ENCODE measurements at regions not wholly inside any gene's neighbourhood (a gene's known extent, or its start where the extent isn't known, plus 50 kb on each side); places are given as distances from the start of the nearest gene placed in this dataset.

GRCh38 chr9:87340391-87340790 lies 157.3 kb upstream of the DAPK1 start:
- H3K4me3 ChIP-seq (ENCODE audit: low read depth, low read length): no peak overlapping the region
- in situ Hi-C loops (cut with HindIII; ENCODE audit: low sequenced_read_pairs): no loop called here
- TF ChIP-seq CTCF (IDR thresholded peaks at IDR 0.05; ENCODE audit: low read depth, low read length, missing control alignments): no peak
- DNase-seq (ENCODE audit: low read depth): no peak

DNA sequence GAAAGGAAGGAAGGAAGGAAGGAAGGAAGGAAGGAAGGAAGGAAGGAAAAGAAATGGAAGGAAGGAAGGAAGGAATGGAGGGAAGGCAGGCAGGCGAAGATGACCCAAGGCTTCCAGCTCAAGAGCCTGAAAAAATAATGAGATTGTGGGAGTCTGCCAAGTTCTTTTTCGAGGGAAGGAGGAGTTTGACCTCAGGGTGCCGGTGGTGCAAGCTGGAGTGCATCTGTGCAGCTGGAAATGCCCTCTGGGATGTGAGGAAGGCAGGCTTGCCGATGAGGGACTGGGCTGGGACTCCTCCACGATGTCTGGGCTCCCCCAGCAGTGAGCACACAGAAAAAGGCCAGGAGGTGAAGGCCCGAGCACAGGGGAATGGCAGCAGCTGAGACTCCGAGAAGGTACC lies 154.9 kb upstream of the DAPK1 start:
- no peak overlapping the region for H3K4me3 ChIP-seq (ENCODE audit: low read depth, low read length)
- TF ChIP-seq CTCF (IDR thresholded peaks at IDR 0.05; ENCODE audit: low read depth, low read length, missing control alignments): no peak
- no peak for DNase-seq (ENCODE audit: low read depth)
- in situ Hi-C loops (cut with HindIII; ENCODE audit: low sequenced_read_pairs): no loop called here

DNA sequence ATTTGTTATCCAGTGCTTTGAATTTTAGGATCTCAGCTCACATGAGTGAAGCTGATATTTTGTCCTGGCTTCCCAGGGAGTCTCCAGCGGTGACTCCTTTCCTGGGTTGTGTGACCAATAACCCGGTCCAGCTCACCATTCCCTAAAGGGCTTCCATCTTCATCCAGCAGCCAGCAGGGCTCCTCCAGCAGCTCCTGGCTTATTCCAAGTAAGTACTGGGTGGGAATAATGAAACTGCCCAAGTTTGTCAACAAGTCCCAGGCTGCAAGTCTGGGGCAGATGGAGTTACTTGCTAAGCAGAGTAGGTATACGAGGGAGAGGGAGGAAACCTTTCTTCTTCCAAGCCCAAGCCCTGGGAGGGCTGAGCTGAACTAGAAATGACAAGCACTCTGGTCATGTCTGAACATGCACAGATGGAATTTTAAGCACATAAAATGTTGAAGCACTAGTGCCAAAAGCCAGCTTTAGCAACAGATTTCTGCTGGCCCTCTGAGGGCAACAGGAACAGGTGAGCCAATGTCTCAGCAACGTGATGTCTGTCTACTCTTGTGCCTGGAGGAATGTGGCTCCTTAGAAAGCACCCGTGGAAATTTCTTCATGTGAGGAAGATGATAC lies 153.7 kb upstream of the DAPK1 start:
- in situ Hi-C loops (cut with HindIII; ENCODE audit: low sequenced_read_pairs): no loop called here
- TF ChIP-seq CTCF (IDR thresholded peaks at IDR 0.05; ENCODE audit: low read depth, low read length, missing control alignments): no peak
- DNase-seq (ENCODE audit: low read depth): no peak

GRCh38 chr9:87346061-87346665 lies 151.5 kb upstream of the DAPK1 start:
- H3K4me3 ChIP-seq (ENCODE audit: low read depth, low read length): no peak overlapping the region
- TF ChIP-seq CTCF (IDR thresholded peaks at IDR 0.05; ENCODE audit: low read depth, low read length, missing control alignments): no peak
- no peak for DNase-seq (ENCODE audit: low read depth)

More for the DNA sequence above, 153.7 kb upstream of the DAPK1 start:
- H3K4me3 ChIP-seq (ENCODE audit: low read depth, low read length): no peak overlapping the region

GRCh38 chr9:87350915-87351314 lies 146.8 kb upstream of the DAPK1 start:
- no peak for DNase-seq (ENCODE audit: low read depth)
- no peak overlapping the region for H3K4me3 ChIP-seq (ENCODE audit: low read depth, low read length)
- no peak for TF ChIP-seq CTCF (IDR thresholded peaks at IDR 0.05; ENCODE audit: low read depth, low read length, missing control alignments)
- in situ Hi-C loops (cut with HindIII; ENCODE audit: low sequenced_read_pairs): no loop called here

More at GRCh38 chr9:87346061-87346665, 151.5 kb upstream of the DAPK1 start:
- in situ Hi-C loops (cut with HindIII; ENCODE audit: low sequenced_read_pairs): no loop called here

- no peak for DNase-seq (ENCODE audit: low read depth)
- in situ Hi-C loops (cut with HindIII; ENCODE audit: low sequenced_read_pairs): no loop called here
These were observed 144.4 kb upstream of the DAPK1 start for GRCh38 chr9:87353301-87353700.

More at GRCh38 chr9:87353301-87353700, 144.4 kb upstream of the DAPK1 start:
- no peak for TF ChIP-seq CTCF (IDR thresholded peaks at IDR 0.05; ENCODE audit: low read depth, low read length, missing control alignments)
- H3K4me3 ChIP-seq (ENCODE audit: low read depth, low read length): no peak overlapping the region

Data from astrocyte of the cerebellum (primary cell).